Panc1 (cell line): ENCODE measurements at regions not wholly inside any gene's neighbourhood (a gene's known extent, or its start where the extent isn't known, plus 50 kb on each side); places are given as distances from the start of the nearest gene placed in this dataset.

ENCODE experiments used
- ATAC-seq: fragments of 200-7000 bp; cut with Tn5 transposase; 2 replicates; pipeline ENCODE4 v1.9.1; 2020; ENCODE audit warnings: mild to moderate bottlenecking, moderate library complexity
- BruUV-seq: library from RNA; stranded (reverse); fragments of 400-500 nt; replicated peaks from 2 replicates; lab custom pipeline; 2021; lab: Mats Ljungman, UMichigan
- CTCF ChIA-PET: fragments of 300-600 bp; sonication (Branson Sonifier 250); formaldehyde crosslinking; loops from one replicate; lab custom pipeline; 2022; ENCODE audit warnings: antibody characterized with exemption; lab: Charles Lee
- POLR2A ChIA-PET: fragments of 300-600 bp; sonication (Branson Sonifier 250); formaldehyde crosslinking; loops from one replicate; lab custom pipeline; 2022; ENCODE audit warnings: antibody characterized with exemption; lab: Charles Lee
- DNase-seq: peaks from one replicate; pipeline ENCODE4 v3.0.0-alpha.2; 2010; ENCODE audit warnings: low read depth, low spot score
- H3K27ac ChIP-seq: 2 replicates; pipeline ENCODE4 v1.5.1; 2011; ENCODE audit warnings: mild to moderate bottlenecking, low read length, inconsistent platforms
- H3K27me3 ChIP-seq: fragments of 200-500 bp; sonication (Bioruptor generic); 2 replicates; pipeline ENCODE4 v1.6.0; 2014; ENCODE audit warnings: low read length, inconsistent platforms; ENCODE audit not compliant: control insufficient read depth, insufficient read depth
- H3K36me3 ChIP-seq: fragments of 200-500 bp; sonication (Bioruptor generic); 2 replicates; pipeline ENCODE4 v1.5.1; 2014; ENCODE audit warnings: inconsistent platforms, mild to moderate bottlenecking, low read length, moderate library complexity; ENCODE audit not compliant: control insufficient read depth, insufficient read depth
- H3K4me1 ChIP-seq: 2 replicates; pipeline ENCODE4 v1.5.1; 2011; ENCODE audit warnings: inconsistent platforms, mild to moderate bottlenecking, low read length, moderate library complexity; ENCODE audit not compliant: control insufficient read depth, insufficient read depth
- H3K4me3 ChIP-seq, 2 experiments: 2 replicates each; pipeline ENCODE4 v1.5.1; 2011 to 2012; ENCODE audit warnings: low read depth in 2 of 2, low read length in 2 of 2, mild to moderate bottlenecking in 2 of 2, inconsistent platforms in 1 of 2, moderate library complexity in 1 of 2
- H3K9me3 ChIP-seq: fragments of 200-500 bp; sonication (Bioruptor generic); 2 replicates; pipeline ENCODE4 v1.5.1; 2014; ENCODE audit warnings: low read depth, mild to moderate bottlenecking, inconsistent platforms, low read length, moderate library complexity; ENCODE audit not compliant: control insufficient read depth, insufficient read depth
- CTCF ChIP-seq: fragments of 450-650 bp; IDR thresholded peaks from 2 replicates; pipeline ENCODE4 v1.5.1; 2017; ENCODE audit warnings: mild to moderate bottlenecking
- POLR2AphosphoS5 ChIP-seq: IDR thresholded peaks from 2 replicates; pipeline ENCODE4 v1.6.1; 2012; ENCODE audit warnings: mild to moderate bottlenecking, low read depth, low read length, moderate library complexity
- REST ChIP-seq, 2 experiments: IDR thresholded peaks; 2 replicates each; pipeline ENCODE4 v1.6.1; 2011 to 2012; ENCODE audit warnings: low read depth in 2 of 2, control low read depth in 1 of 2, low read length in 1 of 2, mild to moderate bottlenecking in 1 of 2, moderate library complexity in 1 of 2; ENCODE audit not compliant: insufficient read depth in 1 of 2
- SIN3A ChIP-seq: IDR thresholded peaks from 2 replicates; pipeline ENCODE4 v1.6.1; 2012; ENCODE audit warnings: low read depth, mild to moderate bottlenecking, low read length, moderate library complexity, borderline replicate concordance; ENCODE audit not compliant: insufficient read depth
- TCF7L2 ChIP-seq: IDR thresholded peaks from 2 replicates; pipeline ENCODE4 v1.6.1; 2011; ENCODE audit warnings: mild to moderate bottlenecking, low read depth, low read length, inconsistent platforms
- in situ Hi-C: cut with HindIII; loops from 2 replicates; pipeline ENCODE4 v1.10.0; 2016; ENCODE audit warnings: low sequenced_read_pairs, low pct_unique_long_range_greater_than_20kb
- intact Hi-C: fragments of 100-400 bp; cut with micrococcal nuclease; formaldehyde crosslinking; loops from one replicate; pipeline ENCODE4 v1.10.0; 2022; ENCODE audit not compliant: unreplicated experiment

- H3K27ac ChIP-seq: no peak overlapping the region
- H3K27me3 ChIP-seq: no peaks in the 10 kb centered on the region
- BruUV-seq: no TSS peak
- in situ Hi-C loops (no loop called here), intact Hi-C loops (no loop called here)
- ChIA-PET CTCF (interaction anchor here (0.6 kb wide), 1 partner anchor 747 kb away, joined by 3 read pairs; no protein-coding TSS in a partner anchor), POLR2A (no interaction called here)
- no peaks in the 10 kb centered on the region for H3K4me1 ChIP-seq
- no peak for TF ChIP-seq SIN3A
- TF ChIP-seq CTCF: no peak
- TF ChIP-seq POLR2AphosphoS5: no peak
- no peak for TF ChIP-seq REST (IDR thresholded peaks at IDR 0.05; ENCODE audit: insufficient read depth in 1 of 2, low read depth in 2 of 2, low read length in 1 of 2)
- TF ChIP-seq TCF7L2: no peak
- H3K4me3 ChIP-seq: no peak overlapping the region
- no peak for ATAC-seq
- H3K9me3 ChIP-seq: no peaks in the 10 kb centered on the region
- DNase-seq: no peak
- H3K36me3 ChIP-seq: no peaks in the 10 kb centered on the region
Observed at GRCh38 chr7:46669028-46669427, 748.0 kb upstream of the IGFBP3 start.

- no peak for TF ChIP-seq REST (IDR thresholded peaks at IDR 0.05; ENCODE audit: insufficient read depth in 1 of 2, low read depth in 2 of 2, low read length in 1 of 2)
- TF ChIP-seq CTCF: no peak
- ChIA-PET CTCF (no interaction called here), POLR2A (no interaction called here)
- intact Hi-C loops: no loop called here
- H3K27ac ChIP-seq: no peak overlapping the region
- ATAC-seq (no peak), DNase-seq (no peak)
- no peak overlapping the region for H3K4me3 ChIP-seq
- H3K27me3 ChIP-seq: no peaks in the 10 kb centered on the region
- in situ Hi-C loops: no loop called here
- no peaks in the 10 kb centered on the region for H3K36me3 ChIP-seq
- BruUV-seq: no TSS peak
- no peaks in the 10 kb centered on the region for H3K9me3 ChIP-seq
- no peaks in the 10 kb centered on the region for H3K4me1 ChIP-seq
Observed at GRCh38 chr7:46664453-46664852, 743.4 kb upstream of the IGFBP3 start.
